ENCODE measurements at regions not wholly inside any gene's neighbourhood (a gene's known extent, or its start where the extent isn't known, plus 50 kb on each side); places are given as distances from the start of the nearest gene placed in this dataset.

GRCh38 chr12:88753066-88753465 lies 172.8 kb upstream of the KITLG start:
- TF ChIP-seq CTCF (IDR thresholded peaks at IDR 0.05 in 4 of 5, conservative IDR thresholded peaks at IDR 0.05 in 1 of 5) (no peak), POLR2A (IDR thresholded peaks at IDR 0.05) (no peak)
